ENCODE measurements at regions not wholly inside any gene's neighbourhood (a gene's known extent, or its start where the extent isn't known, plus 50 kb on each side); places are given as distances from the start of the nearest gene placed in this dataset.
A peak's percentile ranks its signal among the peaks of the same experiment; 100 is the strongest.

GRCh38 chr4:180541678-180542077, 1701.5 kb upstream of the TENM3 start:
- no peak for DNase-seq (ENCODE audit: low read depth)
- no peak overlapping the region for H3K4me3 ChIP-seq (ENCODE audit: low read depth, low read length)

GRCh38 chr4:180542445-180543100, 1700.6 kb upstream of the TENM3 start:
- peak; percentile 5 for DNase-seq (ENCODE audit: low read depth)
- no peak overlapping the region for H3K4me3 ChIP-seq (ENCODE audit: low read depth, low read length)

GRCh38 chr4:180550106-180550505, 1693.1 kb upstream of the TENM3 start:
- no peak for DNase-seq (ENCODE audit: low read depth)
- H3K4me3 ChIP-seq (ENCODE audit: low read depth, low read length) = no peak overlapping the region

GRCh38 chr4:180557348-180557747, 1685.9 kb upstream of the TENM3 start:
- DNase-seq (ENCODE audit: low read depth) = no peak
- no peak overlapping the region for H3K4me3 ChIP-seq (ENCODE audit: low read depth, low read length)

- H3K4me3 ChIP-seq (ENCODE audit: low read depth, low read length) = no peak overlapping the region
- no peak for DNase-seq (ENCODE audit: low read depth)
These were observed 1685.3 kb upstream of the TENM3 start for GRCh38 chr4:180557950-180558349.

- no peak overlapping the region for H3K4me3 ChIP-seq (ENCODE audit: low read depth, low read length)
- no peak for DNase-seq (ENCODE audit: low read depth)
These were observed 1684.8 kb upstream of the TENM3 start for GRCh38 chr4:180558427-180558826.

- no peak overlapping the region for H3K4me3 ChIP-seq (ENCODE audit: low read depth, low read length)
- DNase-seq (ENCODE audit: low read depth) = no peak
These were observed 1682.3 kb upstream of the TENM3 start for GRCh38 chr4:180560896-180561295.

GRCh38 chr4:180564026-180564425, 1679.2 kb upstream of the TENM3 start:
- no peak for DNase-seq (ENCODE audit: low read depth)
- H3K4me3 ChIP-seq (ENCODE audit: low read depth, low read length) = no peak overlapping the region

GRCh38 chr4:180564448-180564847, 1678.8 kb upstream of the TENM3 start:
- no peak overlapping the region for H3K4me3 ChIP-seq (ENCODE audit: low read depth, low read length)
- DNase-seq (ENCODE audit: low read depth) = no peak

- no peak overlapping the region for H3K4me3 ChIP-seq (ENCODE audit: low read depth, low read length)
- no peak for DNase-seq (ENCODE audit: low read depth)
These were observed 1677.3 kb upstream of the TENM3 start for GRCh38 chr4:180565856-180566431.

GRCh38 chr4:180566492-180566891, 1676.7 kb upstream of the TENM3 start:
- no peak for DNase-seq (ENCODE audit: low read depth)
- H3K4me3 ChIP-seq (ENCODE audit: low read depth, low read length) = no peak overlapping the region

- DNase-seq (ENCODE audit: low read depth) = no peak
- no peak overlapping the region for H3K4me3 ChIP-seq (ENCODE audit: low read depth, low read length)
These were observed 1676.1 kb upstream of the TENM3 start for GRCh38 chr4:180567080-180567479.

GRCh38 chr4:180571516-180572055, 1671.6 kb upstream of the TENM3 start:
- DNase-seq (ENCODE audit: low read depth) = no peak
- no peak overlapping the region for H3K4me3 ChIP-seq (ENCODE audit: low read depth, low read length)

- H3K4me3 ChIP-seq (ENCODE audit: low read depth, low read length) = no peak overlapping the region
- DNase-seq (ENCODE audit: low read depth) = no peak
These were observed 1665.0 kb upstream of the TENM3 start for GRCh38 chr4:180578175-180578574.

- no peak for DNase-seq (ENCODE audit: low read depth)
- no peak overlapping the region for H3K4me3 ChIP-seq (ENCODE audit: low read depth, low read length)
These were observed 1662.1 kb upstream of the TENM3 start for GRCh38 chr4:180581061-180581460.

GRCh38 chr4:180587379-180587778, 1655.8 kb upstream of the TENM3 start:
- no peak for DNase-seq (ENCODE audit: low read depth)
- H3K4me3 ChIP-seq (ENCODE audit: low read depth, low read length) = no peak overlapping the region

GRCh38 chr4:180589575-180589974, 1653.6 kb upstream of the TENM3 start:
- H3K4me3 ChIP-seq (ENCODE audit: low read depth, low read length) = no peak overlapping the region
- DNase-seq (ENCODE audit: low read depth) = no peak

- DNase-seq (ENCODE audit: low read depth) = no peak
- no peak overlapping the region for H3K4me3 ChIP-seq (ENCODE audit: low read depth, low read length)
These were observed 1646.2 kb upstream of the TENM3 start for GRCh38 chr4:180596888-180597483.

GRCh38 chr4:180598281-180598680, 1644.9 kb upstream of the TENM3 start:
- no peak overlapping the region for H3K4me3 ChIP-seq (ENCODE audit: low read depth, low read length)
- no peak for DNase-seq (ENCODE audit: low read depth)

- H3K4me3 ChIP-seq (ENCODE audit: low read depth, low read length) = no peak overlapping the region
- no peak for DNase-seq (ENCODE audit: low read depth)
These were observed 1639.4 kb upstream of the TENM3 start for GRCh38 chr4:180603791-180604190.

- DNase-seq (ENCODE audit: low read depth) = no peak
These were observed 1632.9 kb upstream of the TENM3 start for GRCh38 chr4:180610324-180610723.

More at GRCh38 chr4:180610324-180610723, 1632.9 kb upstream of the TENM3 start:
- H3K4me3 ChIP-seq (ENCODE audit: low read depth, low read length) = no peak overlapping the region

All from skeletal muscle cell (primary cell).